ENCODE measurements at regions not wholly inside any gene's neighbourhood (a gene's known extent, or its start where the extent isn't known, plus 50 kb on each side); places are given as distances from the start of the nearest gene placed in this dataset.
A peak's percentile ranks its signal among the peaks of the same experiment; 100 is the strongest.

DNA sequence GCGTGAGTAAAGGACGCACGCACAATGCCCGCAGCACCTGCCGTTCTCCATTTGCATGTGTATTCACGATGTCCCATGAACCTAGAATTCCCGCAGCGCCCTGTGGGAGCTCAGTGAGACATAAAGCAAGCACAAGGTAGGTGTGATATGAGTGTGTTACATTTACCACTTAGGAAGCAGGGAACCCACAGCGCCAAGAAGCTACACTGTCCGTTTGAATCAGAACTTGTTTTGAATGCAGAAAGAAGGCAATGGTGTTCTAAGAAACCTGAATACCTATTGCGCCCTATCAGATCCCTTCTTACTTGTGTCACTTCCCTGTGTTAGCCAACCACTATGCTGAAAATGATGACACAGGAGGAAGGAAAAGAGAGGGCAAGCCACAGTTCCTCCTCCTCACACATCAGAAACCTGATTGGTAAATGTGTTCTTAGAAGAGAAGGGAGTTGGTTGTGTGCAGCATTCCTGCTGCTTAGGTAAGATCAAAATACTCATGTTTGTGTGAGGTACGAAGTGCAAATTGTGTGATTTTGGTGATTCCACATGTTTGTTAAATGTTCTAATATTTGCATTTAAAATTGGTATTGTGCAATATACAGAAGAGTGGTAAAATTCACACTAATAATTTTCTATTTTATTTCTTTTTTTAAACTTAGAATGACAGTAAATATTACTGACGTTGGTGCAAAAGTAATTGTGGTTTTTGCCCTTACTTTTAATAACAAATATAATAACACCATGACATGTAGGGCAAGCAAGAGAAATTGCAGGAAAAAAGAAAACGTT lies 185.4 kb downstream of the SEC23IP start:
- H3K27ac ChIP-seq: no peak overlapping the region
- TF ChIP-seq, protein P1, sequence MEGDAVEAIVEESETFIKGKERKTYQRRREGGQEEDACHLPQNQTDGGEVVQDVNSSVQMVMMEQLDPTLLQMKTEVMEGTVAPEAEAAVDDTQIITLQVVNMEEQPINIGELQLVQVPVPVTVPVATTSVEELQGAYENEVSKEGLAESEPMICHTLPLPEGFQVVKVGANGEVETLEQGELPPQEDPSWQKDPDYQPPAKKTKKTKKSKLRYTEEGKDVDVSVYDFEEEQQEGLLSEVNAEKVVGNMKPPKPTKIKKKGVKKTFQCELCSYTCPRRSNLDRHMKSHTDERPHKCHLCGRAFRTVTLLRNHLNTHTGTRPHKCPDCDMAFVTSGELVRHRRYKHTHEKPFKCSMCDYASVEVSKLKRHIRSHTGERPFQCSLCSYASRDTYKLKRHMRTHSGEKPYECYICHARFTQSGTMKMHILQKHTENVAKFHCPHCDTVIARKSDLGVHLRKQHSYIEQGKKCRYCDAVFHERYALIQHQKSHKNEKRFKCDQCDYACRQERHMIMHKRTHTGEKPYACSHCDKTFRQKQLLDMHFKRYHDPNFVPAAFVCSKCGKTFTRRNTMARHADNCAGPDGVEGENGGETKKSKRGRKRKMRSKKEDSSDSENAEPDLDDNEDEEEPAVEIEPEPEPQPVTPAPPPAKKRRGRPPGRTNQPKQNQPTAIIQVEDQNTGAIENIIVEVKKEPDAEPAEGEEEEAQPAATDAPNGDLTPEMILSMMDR (conservative IDR thresholded peaks at IDR 0.05): no peak

DNA sequence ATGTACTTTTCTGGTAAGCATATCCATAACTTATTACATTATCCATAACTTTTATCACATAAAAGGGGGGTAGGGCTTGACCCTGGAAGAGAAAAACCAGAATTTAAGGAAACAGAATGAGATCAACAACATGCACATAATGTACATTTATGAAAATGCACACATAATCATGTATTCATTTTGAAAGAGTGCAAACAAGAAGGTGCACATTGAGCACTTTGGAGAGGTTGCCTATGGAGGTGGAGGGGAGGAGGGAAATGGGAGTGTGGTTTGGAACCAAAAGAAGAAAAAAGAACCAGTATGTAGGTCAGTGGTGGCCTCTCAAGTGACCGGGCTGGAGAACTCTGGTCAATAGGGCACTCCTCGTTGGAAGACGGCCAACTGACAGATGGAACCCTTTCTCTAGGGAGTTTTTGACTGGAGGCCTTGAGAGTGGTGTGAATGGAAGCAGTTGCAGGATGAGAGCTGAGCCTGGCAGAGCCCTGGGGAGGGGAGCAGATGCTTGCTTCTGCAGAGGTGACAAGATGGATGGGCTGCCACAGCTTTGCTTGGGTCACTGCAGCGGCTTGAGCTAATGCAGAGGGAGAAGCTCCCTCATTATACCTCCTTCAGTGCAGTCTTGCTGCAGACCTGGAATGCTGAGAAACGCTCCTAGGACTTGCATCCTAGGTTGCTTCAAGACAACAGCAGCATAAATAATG lies 192.7 kb downstream of the SEC23IP start:
- H3K27ac ChIP-seq: no peak overlapping the region
- TF ChIP-seq, protein P1 (conservative IDR thresholded peaks at IDR 0.05): no peak

DNA sequence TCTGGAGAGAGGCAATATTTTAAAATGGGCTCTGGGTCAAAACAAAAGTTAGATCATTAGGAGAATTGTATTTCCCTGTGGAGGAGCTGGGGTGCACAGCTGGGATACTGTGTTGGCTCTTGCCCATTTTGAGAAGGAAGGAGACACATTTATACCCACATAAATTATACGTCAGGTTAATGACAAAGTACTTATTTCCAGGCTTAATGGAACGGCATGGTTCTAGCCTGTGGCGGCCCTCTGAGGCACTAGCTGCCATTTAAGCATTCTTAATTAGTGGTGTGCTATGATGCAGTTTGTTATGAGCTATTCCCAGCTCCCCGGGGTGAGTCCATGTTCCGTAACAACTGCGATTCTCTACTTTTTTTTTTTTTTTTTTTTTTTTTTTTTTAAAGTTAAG lies 193.5 kb downstream of the SEC23IP start:
- H3K27ac ChIP-seq: no peak overlapping the region
- TF ChIP-seq, protein P1 (conservative IDR thresholded peaks at IDR 0.05): no peak

DNA sequence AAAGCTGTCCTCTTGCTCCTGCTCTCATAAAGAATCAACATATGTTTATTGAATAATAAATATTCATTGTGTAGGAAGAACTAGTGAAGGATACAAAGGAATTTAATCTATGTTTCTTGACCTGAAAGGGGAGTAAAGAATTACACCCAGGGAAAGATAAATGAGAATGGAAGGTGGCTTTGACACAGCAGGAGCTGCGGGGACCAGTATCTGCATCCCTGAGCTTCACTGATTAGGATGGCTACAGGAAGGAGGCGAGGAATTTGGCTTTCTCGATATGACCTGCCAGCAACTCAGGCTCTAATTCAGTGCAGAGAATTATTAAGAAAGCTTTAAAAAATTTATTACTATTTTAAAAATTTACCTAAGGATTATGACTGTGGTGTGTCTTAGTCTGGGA lies 194.6 kb downstream of the SEC23IP start:
- TF ChIP-seq, protein P1 (conservative IDR thresholded peaks at IDR 0.05): no peak

DNA sequence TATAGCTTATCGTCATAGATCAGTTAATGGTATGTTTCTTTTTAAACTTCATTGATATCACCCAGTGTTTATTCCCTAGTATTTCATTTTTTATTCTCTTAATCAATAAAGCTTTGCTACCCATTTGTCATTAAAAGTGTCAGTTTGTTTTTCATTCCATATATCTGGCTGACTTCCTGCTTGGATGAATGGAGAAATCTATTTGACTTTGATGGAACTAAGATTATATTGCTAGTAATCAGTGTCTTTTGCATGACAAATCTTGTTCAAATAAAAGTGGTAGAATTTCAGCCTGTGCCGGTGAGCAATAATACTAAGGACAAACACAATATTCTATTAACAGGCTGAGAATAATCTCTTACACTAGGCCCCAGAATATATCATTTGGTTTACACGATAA lies 203.3 kb downstream of the SEC23IP start:
- H3K27ac ChIP-seq: peak overlapping the region; percentile 94
- TF ChIP-seq, protein P1 (conservative IDR thresholded peaks at IDR 0.05): no peak

More for the DNA sequence above, 194.6 kb downstream of the SEC23IP start:
- H3K27ac ChIP-seq: no peak overlapping the region

DNA sequence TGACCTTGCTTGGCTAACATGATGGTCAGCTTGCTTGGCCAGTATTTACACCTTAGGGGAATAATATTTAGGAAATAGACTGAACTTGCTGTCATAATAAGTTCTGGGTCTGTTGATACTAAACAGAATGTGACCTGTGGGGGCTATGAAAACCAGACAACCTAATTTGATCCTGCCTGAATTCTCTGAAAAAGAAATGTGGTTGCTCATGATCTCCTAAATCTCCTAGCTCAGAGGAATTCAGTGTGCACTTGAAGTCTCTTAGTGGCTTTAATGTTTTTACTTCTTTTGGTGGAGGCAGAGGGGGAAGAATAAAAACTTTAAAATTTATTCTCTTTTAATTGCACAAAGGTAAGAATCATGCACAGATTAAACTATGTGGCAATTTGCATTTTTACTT lies 205.2 kb downstream of the SEC23IP start:
- TF ChIP-seq, protein P1 (conservative IDR thresholded peaks at IDR 0.05): no peak
- H3K27ac ChIP-seq: peak overlapping the region; percentile 94

DNA sequence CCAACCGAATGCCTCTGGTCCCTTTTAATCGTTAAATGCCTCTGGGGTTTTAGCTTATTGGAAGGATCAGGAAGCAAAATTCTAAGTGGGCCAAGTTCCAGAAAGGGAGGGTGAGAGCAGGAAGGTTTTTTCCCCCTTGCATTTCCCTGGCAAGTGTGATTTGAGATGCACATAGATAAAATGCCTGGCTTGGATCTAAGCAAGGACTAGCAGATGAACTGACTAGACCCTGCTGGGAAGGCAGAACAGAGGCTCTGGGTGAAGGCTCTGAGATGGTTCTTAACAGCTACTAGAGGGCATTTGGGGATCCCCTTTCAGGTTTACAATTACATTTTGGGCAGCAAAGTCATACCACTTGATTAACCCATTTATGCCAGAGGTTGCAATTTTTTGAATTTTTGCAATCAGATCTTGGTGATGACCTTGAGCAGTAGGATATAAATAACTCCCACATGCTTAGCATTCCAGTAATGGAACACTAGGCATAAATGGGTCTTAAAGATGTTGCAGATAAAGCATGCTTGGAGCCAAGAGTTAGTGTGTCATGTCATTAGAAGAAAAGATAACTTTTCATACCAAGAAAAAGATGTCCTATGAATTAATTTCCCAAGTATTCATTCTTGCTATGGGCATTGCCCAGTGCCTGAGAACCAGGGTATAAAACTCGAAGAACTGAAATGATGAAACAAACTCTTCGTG lies 205.9 kb downstream of the SEC23IP start:
- H3K27ac ChIP-seq: peak overlapping the region; percentile 94

More for the DNA sequence above, 205.9 kb downstream of the SEC23IP start:
- TF ChIP-seq, protein P1 (conservative IDR thresholded peaks at IDR 0.05): no peak
